ENCODE measurements at regions not wholly inside any gene's neighbourhood (a gene's known extent, or its start where the extent isn't known, plus 50 kb on each side); places are given as distances from the start of the nearest gene placed in this dataset.
"Not testable (repeated sequence)": the region's sequence is repeated elsewhere in the genome, so short reads cannot be mapped to it uniquely, and the experiment has no call there.

GRCh38 chr4:58465031-58465430 lies 1354.8 kb upstream of the IGFBP7 start:
- intact Hi-C loops (cut with micrococcal nuclease): no loop called here
- ATAC-seq (no peak), DNase-seq (no peak)

GRCh38 chr4:58456727-58457384 lies 1346.7 kb upstream of the IGFBP7 start:
- DNase-seq (no peak), ATAC-seq (no peak)
- intact Hi-C loops (cut with micrococcal nuclease): no loop called here

- intact Hi-C loops (cut with micrococcal nuclease): no loop called here
- no peak for ATAC-seq
- no peak for DNase-seq
These were observed 1343.8 kb upstream of the IGFBP7 start for GRCh38 chr4:58453956-58454355.

GRCh38 chr4:58451707-58452106 lies 1341.5 kb upstream of the IGFBP7 start:
- no peak for ATAC-seq
- intact Hi-C loops (cut with micrococcal nuclease): no loop called here
- no peak for DNase-seq

DNA sequence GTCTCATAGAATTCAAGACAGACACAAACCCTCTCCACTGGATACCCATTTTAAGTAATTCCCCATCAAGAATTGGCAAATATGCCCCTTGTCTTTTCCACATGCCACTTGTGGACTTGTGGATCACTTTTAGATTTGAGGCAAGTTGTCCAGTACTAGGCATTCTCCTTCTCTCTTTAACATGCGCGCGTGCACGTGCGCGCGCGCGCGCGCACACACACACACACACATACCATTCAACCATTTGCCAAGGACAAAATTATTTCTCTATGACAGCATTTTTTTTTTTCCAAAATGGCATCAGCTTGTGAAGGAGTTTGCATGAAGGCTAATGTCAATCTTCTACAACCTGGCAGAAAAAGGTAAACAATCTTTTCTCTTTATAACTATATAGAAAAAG lies 1325.7 kb upstream of the IGFBP7 start:
- intact Hi-C loops (cut with micrococcal nuclease): no loop called here
- ATAC-seq (no peak), DNase-seq (no peak)

DNA sequence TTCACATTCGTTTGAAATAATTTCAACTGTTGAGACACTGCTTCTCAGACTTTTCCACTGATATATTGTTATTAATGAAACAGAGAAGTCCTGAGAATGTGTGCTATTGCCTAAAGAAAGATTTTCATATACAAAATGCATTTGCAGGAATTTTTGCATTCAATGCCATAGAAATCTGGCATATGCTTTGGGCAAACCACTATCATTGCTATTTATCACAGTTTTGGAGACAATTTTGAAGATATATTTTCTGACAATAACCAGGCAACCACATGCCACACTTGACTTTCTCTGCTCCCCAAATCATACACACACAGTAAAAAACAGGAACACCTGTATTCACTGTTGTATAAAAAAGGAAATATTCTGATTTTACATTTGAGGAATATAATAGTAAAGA lies 1303.7 kb upstream of the IGFBP7 start:
- DNase-seq (no peak), ATAC-seq (no peak)
- intact Hi-C loops (cut with micrococcal nuclease): no loop called here

DNA sequence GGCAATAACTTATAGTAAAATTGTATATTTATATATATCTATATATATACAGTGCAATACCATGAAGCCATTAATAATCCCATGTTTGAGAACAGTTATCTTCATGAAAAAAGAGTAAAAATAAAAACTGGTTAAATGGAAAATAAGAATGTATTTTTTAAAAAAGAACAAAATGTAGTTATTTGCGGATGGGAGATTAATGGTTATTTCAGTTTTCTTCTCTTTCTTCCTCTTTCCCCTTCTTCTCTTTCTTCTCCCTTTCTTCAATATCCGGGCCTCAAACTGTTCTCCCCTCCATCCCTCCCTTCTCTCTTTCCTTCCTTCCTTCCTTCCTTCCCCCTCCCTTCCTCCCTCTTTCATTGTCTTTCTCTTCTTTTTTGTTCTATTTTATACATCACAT lies 1301.7 kb upstream of the IGFBP7 start:
- intact Hi-C loops (cut with micrococcal nuclease): no loop called here
- no peak for DNase-seq
- ATAC-seq: no peak

- ATAC-seq (no peak), DNase-seq (no peak)
- intact Hi-C loops (cut with micrococcal nuclease): no loop called here
These were observed 1296.6 kb upstream of the IGFBP7 start for GRCh38 chr4:58406762-58407161.

- intact Hi-C loops (cut with micrococcal nuclease): no loop called here
- DNase-seq (no peak), ATAC-seq (no peak)
These were observed 1258.0 kb upstream of the IGFBP7 start for GRCh38 chr4:58368221-58368620.

GRCh38 chr4:58360354-58361133 lies 1250.4 kb upstream of the IGFBP7 start:
- no peak for ATAC-seq
- intact Hi-C loops (cut with micrococcal nuclease): no loop called here
- no peak for DNase-seq

DNA sequence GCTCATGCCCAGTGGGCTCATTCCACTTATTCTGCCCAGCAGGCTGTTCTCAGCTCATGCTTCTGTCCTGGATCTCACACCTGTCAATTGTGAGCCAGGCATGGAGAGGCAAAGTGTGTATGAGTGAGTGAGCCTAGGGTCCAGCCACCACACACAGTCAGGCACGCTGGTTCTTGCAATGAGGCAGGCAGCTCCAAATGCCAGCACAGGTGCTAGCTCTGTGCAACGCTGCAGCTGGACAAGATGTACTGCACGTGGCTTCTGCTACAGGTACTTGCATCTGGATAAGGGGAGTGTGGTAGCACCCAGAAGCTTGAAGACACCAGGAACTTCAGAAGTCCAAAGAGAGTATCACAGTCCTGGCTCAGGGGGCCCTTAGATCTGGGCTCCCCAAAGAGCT lies 1249.4 kb upstream of the IGFBP7 start:
- ATAC-seq: no peak
- no peak for DNase-seq
- intact Hi-C loops (cut with micrococcal nuclease): no loop called here

GRCh38 chr4:58357947-58358346 lies 1247.8 kb upstream of the IGFBP7 start:
- no peak for DNase-seq
- no peak for ATAC-seq
- intact Hi-C loops (cut with micrococcal nuclease): no loop called here

GRCh38 chr4:58325070-58325469 lies 1214.9 kb upstream of the IGFBP7 start:
- intact Hi-C loops (cut with micrococcal nuclease): no loop called here
- ATAC-seq (no peak), DNase-seq (no peak)

DNA sequence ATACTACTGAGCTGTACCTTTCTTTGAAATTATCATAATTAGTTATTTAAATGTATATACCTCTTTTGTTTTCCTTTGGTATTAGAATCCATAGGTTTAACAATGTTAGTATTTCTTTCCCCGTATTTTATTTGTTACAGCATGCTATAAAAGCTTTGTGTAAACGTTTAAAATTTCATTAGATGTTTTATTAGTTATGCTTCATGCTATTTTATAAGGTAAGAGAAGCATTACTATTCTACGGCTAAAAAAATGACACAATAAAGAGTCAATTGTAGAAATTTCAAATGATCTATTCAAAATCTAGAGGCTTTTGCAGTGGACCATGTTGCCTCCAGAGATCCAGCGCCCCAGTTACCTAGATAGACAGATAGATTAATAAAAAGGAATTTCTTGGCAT lies 1203.3 kb upstream of the IGFBP7 start:
- intact Hi-C loops (cut with micrococcal nuclease): no loop called here
- no peak for DNase-seq
- ATAC-seq: no peak

GRCh38 chr4:58303456-58303855 lies 1193.3 kb upstream of the IGFBP7 start:
- ATAC-seq (no peak), DNase-seq (no peak)
- intact Hi-C loops (cut with micrococcal nuclease): no loop called here

DNA sequence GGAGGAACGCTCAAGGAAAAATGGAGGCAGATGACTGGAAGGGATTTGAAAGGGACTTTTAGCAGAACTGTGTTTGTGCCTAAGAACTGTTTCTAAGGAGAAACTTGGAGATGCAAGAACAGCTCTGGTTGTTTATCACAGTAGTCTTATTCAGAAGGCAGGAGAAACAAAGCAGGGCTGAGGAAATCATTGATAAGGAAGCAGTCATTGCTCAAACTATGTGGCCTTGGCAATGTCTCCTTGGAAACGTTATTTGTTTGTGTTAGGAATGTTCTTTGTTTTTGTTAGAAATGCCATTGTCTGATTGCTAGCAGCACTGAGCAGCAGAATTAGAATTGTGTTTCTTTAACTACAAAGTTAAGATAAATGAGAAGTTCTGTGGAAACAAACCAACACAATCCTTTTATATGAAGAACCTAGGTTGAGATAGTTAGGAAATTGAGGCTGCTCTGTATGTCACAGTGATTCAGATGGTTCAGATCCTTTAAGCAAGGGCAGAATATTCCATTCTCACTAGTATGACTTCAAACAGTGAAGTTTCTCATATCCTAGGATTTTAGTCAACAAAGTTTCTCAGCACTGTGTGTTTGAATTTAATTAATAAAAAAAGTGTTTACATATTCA lies 1191.3 kb upstream of the IGFBP7 start:
- no peak for DNase-seq
- ATAC-seq: peak; percentile 51
- intact Hi-C loops (cut with micrococcal nuclease): no loop called here

DNA sequence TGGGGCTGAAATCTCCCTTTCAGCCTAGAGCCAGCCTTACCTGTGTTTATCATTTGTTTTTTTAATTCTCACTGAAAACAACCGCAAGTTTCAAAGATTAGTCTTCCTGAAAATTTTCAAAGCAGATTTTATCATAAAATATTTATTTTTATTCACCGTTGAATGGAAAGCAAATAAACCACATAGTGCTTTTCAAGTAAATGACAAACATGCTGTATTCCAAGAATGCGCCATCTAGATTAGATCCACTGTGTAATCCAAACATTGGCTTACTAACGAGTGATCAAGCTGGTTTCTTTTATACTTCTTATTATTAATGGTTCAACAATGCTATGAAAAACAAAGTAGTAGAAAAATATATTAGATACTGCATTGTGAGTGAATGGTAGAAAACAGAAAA lies 1176.2 kb upstream of the IGFBP7 start:
- intact Hi-C loops (cut with micrococcal nuclease): no loop called here
- ATAC-seq (no peak), DNase-seq (no peak)

DNA sequence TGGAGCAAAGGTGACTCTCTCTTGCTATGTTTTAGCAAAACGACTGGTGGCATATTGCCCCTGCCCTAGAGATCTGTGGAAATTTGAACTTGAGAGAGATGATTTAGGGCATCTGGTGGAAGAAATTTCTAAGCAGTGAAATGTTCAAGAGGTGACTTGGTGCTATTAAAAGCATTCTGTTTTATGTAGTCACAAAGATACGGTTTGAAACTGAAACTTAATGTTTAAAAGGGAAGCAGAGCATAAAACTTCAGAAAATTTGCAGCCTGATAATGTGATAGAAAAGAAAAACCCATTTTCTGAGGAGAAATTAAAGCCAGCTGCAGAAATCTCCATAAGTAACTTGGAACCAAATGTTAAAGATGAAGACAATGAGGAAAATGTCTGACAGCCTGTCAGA lies 1170.7 kb upstream of the IGFBP7 start:
- intact Hi-C loops (cut with micrococcal nuclease); ATAC-seq; DNase-seq: not testable (repeated sequence)

- intact Hi-C loops (cut with micrococcal nuclease): no loop called here
- ATAC-seq (no peak), DNase-seq (no peak)
These were observed 1165.7 kb upstream of the IGFBP7 start for GRCh38 chr4:58275856-58276255.

DNA sequence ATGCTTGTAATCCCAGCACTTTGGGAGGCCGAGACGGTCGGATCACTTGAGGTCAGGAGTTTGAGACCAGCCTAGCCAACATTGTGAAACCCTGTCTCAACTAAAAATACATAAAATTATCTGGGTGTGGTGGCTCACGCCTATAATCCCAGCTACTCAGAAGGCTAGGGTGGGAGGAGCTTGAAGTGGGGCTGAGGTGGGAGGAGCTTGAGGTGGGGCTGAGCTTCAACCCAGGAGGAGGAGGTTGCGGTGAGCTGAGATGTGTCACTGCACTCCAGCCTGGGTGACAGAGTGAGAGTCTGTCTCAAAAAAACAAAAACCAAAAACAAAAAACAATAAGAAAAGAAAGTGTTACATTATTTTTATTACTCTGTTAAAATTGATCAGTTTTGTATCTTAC lies 1164.4 kb upstream of the IGFBP7 start:
- no peak for DNase-seq
- intact Hi-C loops (cut with micrococcal nuclease): no loop called here
- ATAC-seq: no peak

- intact Hi-C loops (cut with micrococcal nuclease): no loop called here
- DNase-seq (no peak), ATAC-seq (no peak)
These were observed 1162.1 kb upstream of the IGFBP7 start for GRCh38 chr4:58272311-58272710.

Data from left ventricle myocardium superior (tissue), 1 donor.